HG03045 (cell line): ENCODE measurements at regions not wholly inside any gene's neighbourhood (a gene's known extent, or its start where the extent isn't known, plus 50 kb on each side); places are given as distances from the start of the nearest gene placed in this dataset.
"Not testable (repeated sequence)": the region's sequence is repeated elsewhere in the genome, so short reads cannot be mapped to it uniquely, and the experiment has no call there.

Experiments used
- ATAC-seq: cut with Tn5 transposase; IDR thresholded peaks from one replicate; pipeline ENCODE4 v1.9.1; 2021; ENCODE audit warnings: mild to moderate bottlenecking, moderate library complexity; ENCODE audit not compliant: unreplicated experiment

GRCh38 chr13:109406376-109406992 is 379.9 kb downstream of the IRS2 start:
- no peak for ATAC-seq

GRCh38 chr13:109403012-109403421 is 383.4 kb downstream of the IRS2 start:
- no peak for ATAC-seq

GRCh38 chr13:109401891-109402290 is 384.5 kb downstream of the IRS2 start:
- ATAC-seq = no peak

GRCh38 chr13:109401307-109401706 is 385.1 kb downstream of the IRS2 start:
- ATAC-seq = no peak

- ATAC-seq = no peak
Observed at GRCh38 chr13:109400624-109401257, 385.6 kb downstream of the IRS2 start.

GRCh38 chr13:109400209-109400608 is 386.2 kb downstream of the IRS2 start:
- no peak for ATAC-seq

GRCh38 chr13:109398071-109398470 is 388.3 kb downstream of the IRS2 start:
- ATAC-seq = not testable (repeated sequence)

- no peak for ATAC-seq
Observed at GRCh38 chr13:109397285-109397684, 389.1 kb downstream of the IRS2 start.

GRCh38 chr13:109396266-109396665 is 390.1 kb downstream of the IRS2 start:
- no peak for ATAC-seq

GRCh38 chr13:109395014-109395413 is 391.4 kb downstream of the IRS2 start:
- ATAC-seq = no peak

- ATAC-seq = no peak
Observed at GRCh38 chr13:109394311-109394988, 391.9 kb downstream of the IRS2 start.

- ATAC-seq = no peak
Observed at GRCh38 chr13:109393045-109393444, 393.3 kb downstream of the IRS2 start.

GRCh38 chr13:109390391-109390790 is 396.0 kb downstream of the IRS2 start:
- ATAC-seq = no peak

- ATAC-seq = no peak
Observed at GRCh38 chr13:109389892-109390345, 396.5 kb downstream of the IRS2 start.

- ATAC-seq = no peak
Observed at GRCh38 chr13:109389456-109389855, 396.9 kb downstream of the IRS2 start.

GRCh38 chr13:109387471-109387870 is 398.9 kb downstream of the IRS2 start:
- no peak for ATAC-seq

GRCh38 chr13:109385242-109385560 is 401.2 kb downstream of the IRS2 start:
- no peak for ATAC-seq

GRCh38 chr13:109384491-109385241 is 401.7 kb downstream of the IRS2 start:
- ATAC-seq = no peak

- ATAC-seq = no peak
Observed at GRCh38 chr13:109383683-109384082, 402.7 kb downstream of the IRS2 start.

GRCh38 chr13:109381546-109382180 is 404.7 kb downstream of the IRS2 start:
- no peak for ATAC-seq

- ATAC-seq = no peak
Observed at GRCh38 chr13:109380457-109380856, 405.9 kb downstream of the IRS2 start.
